ENCODE measurements at regions not wholly inside any gene's neighbourhood (a gene's known extent, or its start where the extent isn't known, plus 50 kb on each side); places are given as distances from the start of the nearest gene placed in this dataset.

DNA sequence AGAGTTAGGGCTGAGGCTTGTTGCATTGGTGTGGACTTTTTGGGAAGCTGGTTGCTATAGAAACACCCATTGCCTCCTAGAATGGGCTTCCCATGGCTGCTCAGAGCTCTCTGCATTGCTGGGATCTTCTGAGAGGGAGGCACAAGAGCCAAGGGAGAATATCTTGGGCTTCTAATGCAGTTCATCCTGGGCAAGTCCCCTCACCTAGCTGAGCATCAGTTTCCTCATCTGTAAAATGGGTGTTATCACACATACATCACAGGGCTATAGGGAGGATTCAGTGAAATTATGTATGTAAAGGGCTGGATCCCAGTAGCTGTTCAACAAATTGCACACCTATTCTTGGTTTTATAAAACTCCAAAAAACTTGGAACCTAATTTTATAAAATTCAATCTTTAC is 106.1 kb upstream of the ALDH1B1 start:
- no peak overlapping the region for H3K4me2 ChIP-seq (ENCODE audit: extremely low read depth, insufficient read depth, low read length)
- no peaks in the 10 kb centered on the region for H3K36me3 ChIP-seq (ENCODE audit: control insufficient read depth, insufficient read depth, low read length)
- no peaks in the 10 kb centered on the region for H3K9me3 ChIP-seq (ENCODE audit: control insufficient read depth, insufficient read depth, low read depth, low read length)
- H3K4me1 ChIP-seq (ENCODE audit: control insufficient read depth, extremely low read depth, insufficient read depth, low read length), result no peaks in the 10 kb centered on the region
- H3K9ac ChIP-seq (ENCODE audit: insufficient read depth, low read length), result no peak overlapping the region
- no peak overlapping the region for H2AFZ ChIP-seq (ENCODE audit: low read length)
- no peak overlapping the region for H3K27ac ChIP-seq (ENCODE audit: insufficient read depth, low read length)
- TF ChIP-seq EZH2 (IDR thresholded peaks at IDR 0.05; ENCODE audit: low read length, missing control alignments), result no peak
- no peak for TF ChIP-seq CTCF (conservative IDR thresholded peaks at IDR 0.05 in 1 of 2, IDR thresholded peaks at IDR 0.05 in 1 of 2; ENCODE audit: low read depth in 1 of 2, low read length in 2 of 2)
- no peak overlapping the region for H3K4me3 ChIP-seq (replicated peaks in 1 of 4; ENCODE audit: control extremely low read depth in 1 of 4, insufficient read depth in 1 of 4, low read depth in 3 of 4, low read length in 4 of 4)
- H3K79me2 ChIP-seq (ENCODE audit: control insufficient read depth, insufficient read depth, low read length), result no peaks in the 10 kb centered on the region
- H4K20me1 ChIP-seq (ENCODE audit: control insufficient read depth, extremely low read depth, insufficient read depth, low read length), result no peaks in the 10 kb centered on the region
- H3K27me3 ChIP-seq (ENCODE audit: control insufficient read depth, insufficient read depth, low read length), result no peaks in the 10 kb centered on the region
- DNase-seq (ENCODE audit: low read depth in 2 of 2), result no peak

- no peak overlapping the region for H3K9ac ChIP-seq (ENCODE audit: insufficient read depth, low read length)
- no peaks in the 10 kb centered on the region for H4K20me1 ChIP-seq (ENCODE audit: control insufficient read depth, extremely low read depth, insufficient read depth, low read length)
- no peak for TF ChIP-seq EZH2 (IDR thresholded peaks at IDR 0.05; ENCODE audit: low read length, missing control alignments)
- TF ChIP-seq CTCF (conservative IDR thresholded peaks at IDR 0.05 in 1 of 2, IDR thresholded peaks at IDR 0.05 in 1 of 2; ENCODE audit: low read depth in 1 of 2, low read length in 2 of 2), result no peak
- no peaks in the 10 kb centered on the region for H3K79me2 ChIP-seq (ENCODE audit: control insufficient read depth, insufficient read depth, low read length)
- no peaks in the 10 kb centered on the region for H3K4me1 ChIP-seq (ENCODE audit: control insufficient read depth, extremely low read depth, insufficient read depth, low read length)
- no peaks in the 10 kb centered on the region for H3K9me3 ChIP-seq (ENCODE audit: control insufficient read depth, insufficient read depth, low read depth, low read length)
- no peaks in the 10 kb centered on the region for H3K36me3 ChIP-seq (ENCODE audit: control insufficient read depth, insufficient read depth, low read length)
- no peaks in the 10 kb centered on the region for H3K27me3 ChIP-seq (ENCODE audit: control insufficient read depth, insufficient read depth, low read length)
- no peak overlapping the region for H3K4me2 ChIP-seq (ENCODE audit: extremely low read depth, insufficient read depth, low read length)
- H3K4me3 ChIP-seq (replicated peaks in 1 of 4; ENCODE audit: control extremely low read depth in 1 of 4, insufficient read depth in 1 of 4, low read depth in 3 of 4, low read length in 4 of 4), result no peak overlapping the region
- DNase-seq (ENCODE audit: low read depth in 2 of 2), result no peak
- H2AFZ ChIP-seq (ENCODE audit: low read length), result no peak overlapping the region
- H3K27ac ChIP-seq (ENCODE audit: insufficient read depth, low read length), result no peak overlapping the region
Observed at GRCh38 chr9:38285236-38285635, 107.3 kb upstream of the ALDH1B1 start.

- Histone ChIP-seq H3K9me3 (ENCODE audit: control insufficient read depth, insufficient read depth, low read depth, low read length) (no peaks in the 10 kb centered on the region), H3K27ac (ENCODE audit: insufficient read depth, low read length) (no peak overlapping the region), H3K4me1 (ENCODE audit: control insufficient read depth, extremely low read depth, insufficient read depth, low read length) (no peaks in the 10 kb centered on the region), H2AFZ (ENCODE audit: low read length) (no peak overlapping the region), H3K27me3 (ENCODE audit: control insufficient read depth, insufficient read depth, low read length) (no peaks in the 10 kb centered on the region), H3K4me2 (ENCODE audit: extremely low read depth, insufficient read depth, low read length) (no peak overlapping the region), H3K4me3 (replicated peaks in 1 of 4; ENCODE audit: control extremely low read depth in 1 of 4, insufficient read depth in 1 of 4, low read depth in 3 of 4, low read length in 4 of 4) (no peak overlapping the region), H3K36me3 (ENCODE audit: control insufficient read depth, insufficient read depth, low read length) (no peaks in the 10 kb centered on the region), H3K9ac (ENCODE audit: insufficient read depth, low read length) (no peak overlapping the region), H4K20me1 (ENCODE audit: control insufficient read depth, extremely low read depth, insufficient read depth, low read length) (no peaks in the 10 kb centered on the region), H3K79me2 (ENCODE audit: control insufficient read depth, insufficient read depth, low read length) (no peaks in the 10 kb centered on the region)
- no peak for DNase-seq (ENCODE audit: low read depth in 2 of 2)
- TF ChIP-seq EZH2 (IDR thresholded peaks at IDR 0.05; ENCODE audit: low read length, missing control alignments) (no peak), CTCF (conservative IDR thresholded peaks at IDR 0.05 in 1 of 2, IDR thresholded peaks at IDR 0.05 in 1 of 2; ENCODE audit: low read depth in 1 of 2, low read length in 2 of 2) (no peak)
Observed at GRCh38 chr9:38284588-38285051, 107.9 kb upstream of the ALDH1B1 start.
